Suppressor macrophage (primary cell): ENCODE measurements at regions not wholly inside any gene's neighbourhood (a gene's known extent, or its start where the extent isn't known, plus 50 kb on each side); places are given as distances from the start of the nearest gene placed in this dataset.

Experiments
- DNase-seq, 4 experiments: peaks; one replicate each; pipeline ENCODE4 v3.0.0-alpha.2; 2020 to 2022

GRCh38 chr3:64308931-64309330 is 83.7 kb upstream of the PRICKLE2 start:
- DNase-seq = no peak

DNA sequence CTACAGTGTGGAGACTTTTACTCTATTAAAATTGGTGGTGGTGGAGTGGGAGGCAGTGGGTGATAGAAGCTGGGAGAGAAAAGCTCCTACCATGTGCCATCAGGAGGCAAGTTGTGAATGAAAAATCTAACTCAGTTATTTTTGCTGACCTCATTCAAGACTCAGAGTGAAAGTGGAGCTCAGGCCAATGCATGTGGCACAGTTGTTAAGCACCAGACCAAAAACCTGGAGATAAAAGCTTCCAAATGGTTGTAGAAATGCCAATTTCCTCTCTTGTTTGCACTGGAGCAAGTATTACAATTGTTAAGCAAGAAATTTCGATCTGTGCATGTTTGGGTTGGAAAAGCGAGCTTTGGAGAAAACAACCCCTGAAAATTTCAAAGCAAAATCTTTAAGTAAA is 81.5 kb upstream of the PRICKLE2 start:
- DNase-seq = no peak

DNA sequence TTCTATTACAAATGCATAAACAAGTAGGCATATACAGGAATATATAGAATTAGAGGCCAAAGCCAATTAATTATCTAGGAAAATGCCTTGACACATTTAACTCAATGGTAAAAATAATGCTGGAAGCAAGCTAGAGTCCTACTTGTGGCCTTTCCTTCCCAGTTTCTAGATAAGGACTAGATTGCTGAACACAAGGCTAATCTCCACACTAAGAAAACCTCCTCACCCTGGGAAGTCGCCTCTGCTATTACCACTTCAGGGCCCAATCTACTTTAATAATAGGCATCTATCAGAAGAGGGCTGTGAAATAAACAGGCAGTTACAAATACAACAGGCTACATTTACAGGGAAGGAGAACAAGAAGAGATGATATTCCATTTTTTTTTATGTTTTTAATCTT is 80.5 kb upstream of the PRICKLE2 start:
- no peak for DNase-seq

- DNase-seq = no peak
These were observed 79.7 kb upstream of the PRICKLE2 start for GRCh38 chr3:64304828-64305410.

DNA sequence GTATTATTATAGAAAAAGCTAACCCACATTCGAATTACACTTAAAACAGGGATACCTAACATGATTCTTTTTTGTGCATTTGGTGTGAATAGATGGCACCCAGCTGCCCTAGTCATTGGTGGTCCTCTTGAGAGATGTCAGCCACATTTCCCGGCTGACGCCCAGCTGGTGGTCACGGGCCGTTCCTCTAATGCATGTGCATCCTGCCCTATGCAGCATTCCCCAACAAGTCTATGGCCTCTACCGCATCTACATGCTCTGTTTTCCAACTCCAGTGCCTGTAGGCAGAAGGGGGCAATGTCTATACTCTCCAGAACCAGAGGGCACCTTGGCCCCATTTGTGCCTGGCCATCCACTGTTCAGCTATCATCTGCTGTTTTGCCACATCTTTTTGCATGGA is 78.6 kb upstream of the PRICKLE2 start:
- no peak for DNase-seq

GRCh38 chr3:64303401-64303800 is 78.1 kb upstream of the PRICKLE2 start:
- DNase-seq = no peak

GRCh38 chr3:64301476-64301875 is 76.2 kb upstream of the PRICKLE2 start:
- no peak for DNase-seq

- DNase-seq = no peak
These were observed 75.6 kb upstream of the PRICKLE2 start for GRCh38 chr3:64300790-64301423.

DNA sequence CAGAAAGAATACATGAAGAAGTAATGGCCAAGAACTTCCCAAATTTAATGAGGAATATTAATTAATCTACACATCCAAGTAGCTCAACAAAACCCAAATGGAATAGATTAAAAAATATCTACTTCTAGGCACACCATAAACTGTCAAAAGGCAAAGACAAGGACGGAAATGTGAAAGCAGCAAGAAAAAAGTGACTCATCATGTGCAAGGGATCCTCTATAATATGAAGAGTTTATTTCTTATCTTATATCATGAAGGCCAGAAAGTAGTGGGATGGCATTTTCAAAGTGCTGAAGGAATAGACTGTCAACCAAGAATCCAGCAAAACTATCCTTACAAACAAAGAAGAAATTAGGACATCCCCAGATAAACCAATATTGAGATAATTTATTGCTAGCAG is 73.9 kb upstream of the PRICKLE2 start:
- no peak for DNase-seq

GRCh38 chr3:64297563-64297962 is 72.3 kb upstream of the PRICKLE2 start:
- DNase-seq = no peak

GRCh38 chr3:64295594-64295993 is 70.3 kb upstream of the PRICKLE2 start:
- no peak for DNase-seq

GRCh38 chr3:64294771-64295170 is 69.5 kb upstream of the PRICKLE2 start:
- no peak for DNase-seq

GRCh38 chr3:64293121-64293520 is 67.9 kb upstream of the PRICKLE2 start:
- no peak for DNase-seq

GRCh38 chr3:64291956-64292355 is 66.7 kb upstream of the PRICKLE2 start:
- DNase-seq = no peak

- peak; percentile 14 to 49 (median 25) for DNase-seq
These were observed 66.1 kb upstream of the PRICKLE2 start for GRCh38 chr3:64291345-64291744.

GRCh38 chr3:64290864-64291263 is 65.6 kb upstream of the PRICKLE2 start:
- DNase-seq = no peak

- no peak for DNase-seq
These were observed 64.9 kb upstream of the PRICKLE2 start for GRCh38 chr3:64290161-64290560.

GRCh38 chr3:64289622-64290021 is 64.4 kb upstream of the PRICKLE2 start:
- DNase-seq = no peak

DNA sequence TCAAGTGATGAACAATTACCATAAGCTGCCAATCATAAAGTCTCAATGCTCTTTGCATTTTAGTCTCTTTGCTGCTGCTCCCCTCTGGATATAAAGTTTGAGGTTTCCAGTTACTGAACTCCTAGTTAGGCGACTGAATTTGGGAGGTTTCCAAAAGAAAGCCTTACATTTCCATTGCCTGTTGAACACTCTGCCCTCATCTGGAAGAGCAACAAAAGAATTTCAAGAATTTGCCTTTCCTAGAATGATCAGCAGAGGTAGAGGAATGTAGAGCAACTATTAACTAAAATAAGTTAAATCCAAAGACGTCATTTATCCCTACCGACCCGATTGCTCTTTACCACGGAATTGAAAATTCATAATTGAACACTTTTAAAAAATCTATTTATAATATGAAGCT is 53.4 kb upstream of the PRICKLE2 start:
- DNase-seq = no peak

DNA sequence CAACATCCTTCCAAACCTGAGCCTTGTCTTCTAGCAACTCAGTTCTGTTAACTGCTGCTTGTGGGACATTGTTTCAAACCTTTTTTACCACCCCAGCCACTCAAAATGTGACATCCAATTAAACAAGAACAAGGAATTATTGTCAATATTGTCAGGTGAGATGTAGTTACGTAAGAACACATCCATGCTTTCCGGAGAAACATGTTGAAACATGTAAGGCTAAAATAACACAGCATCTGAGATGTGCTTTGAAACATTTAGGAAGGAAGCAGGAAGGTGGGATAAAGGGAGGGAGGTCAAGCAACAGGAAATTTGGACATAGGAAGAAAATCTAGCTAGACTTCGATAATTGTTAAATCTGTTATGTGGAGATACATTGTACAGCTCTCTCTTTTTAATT is 50.9 kb upstream of the PRICKLE2 start:
- no peak for DNase-seq
